MM.1S (cell line): ENCODE measurements at regions not wholly inside any gene's neighbourhood (a gene's known extent, or its start where the extent isn't known, plus 50 kb on each side); places are given as distances from the start of the nearest gene placed in this dataset.

ENCODE experiments used
- CTCF ChIP-seq: fragments of 300-600 bp; sonication (generic); IDR thresholded peaks from 2 replicates; pipeline ENCODE4 v1.5.1; 2016; ENCODE audit warnings: antibody characterized with exemption, low read length, mixed read lengths
- EZH2 ChIP-seq: fragments of 300-600 bp; sonication (generic); optimal IDR thresholded peaks from 2 replicates; pipeline ENCODE3; 2017; ENCODE audit warnings: low read depth, mild to moderate bottlenecking, antibody characterized with exemption, low read length, mixed read lengths

GRCh38 chr12:69073035-69073434 is 140.1 kb upstream of the CPM start:
- TF ChIP-seq CTCF (no peak), EZH2 (no peak)
